ENCODE measurements at regions not wholly inside any gene's neighbourhood (a gene's known extent, or its start where the extent isn't known, plus 50 kb on each side); places are given as distances from the start of the nearest gene placed in this dataset.
"Not testable (repeated sequence)": the region's sequence is repeated elsewhere in the genome, so short reads cannot be mapped to it uniquely, and the experiment has no call there.

GRCh38 chr5:148740966-148741742 lies 85.3 kb upstream of the ADRB2 start:
- no peak for DNase-seq (ENCODE audit: low read depth in 4 of 4, low spot score in 1 of 4)

- not testable (repeated sequence) for DNase-seq (ENCODE audit: low read depth in 4 of 4, low spot score in 1 of 4)
These were observed 84.6 kb upstream of the ADRB2 start for GRCh38 chr5:148741766-148742165.

GRCh38 chr5:148744380-148744779 lies 82.0 kb upstream of the ADRB2 start:
- DNase-seq (ENCODE audit: low read depth in 4 of 4, low spot score in 1 of 4), result not testable (repeated sequence)

- no peak for DNase-seq (ENCODE audit: low read depth in 4 of 4, low spot score in 1 of 4)
These were observed 79.4 kb upstream of the ADRB2 start for GRCh38 chr5:148746826-148747535.

- DNase-seq (ENCODE audit: low read depth in 4 of 4, low spot score in 1 of 4), result no peak
These were observed 78.9 kb upstream of the ADRB2 start for GRCh38 chr5:148747536-148747906.

GRCh38 chr5:148748702-148749392 lies 77.6 kb upstream of the ADRB2 start:
- no peak for DNase-seq (ENCODE audit: low read depth in 4 of 4, low spot score in 1 of 4)

- DNase-seq (ENCODE audit: low read depth in 4 of 4, low spot score in 1 of 4), result no peak
These were observed 75.8 kb upstream of the ADRB2 start for GRCh38 chr5:148750614-148751013.

- no peak for DNase-seq (ENCODE audit: low read depth in 4 of 4, low spot score in 1 of 4)
These were observed 75.4 kb upstream of the ADRB2 start for GRCh38 chr5:148751025-148751424.

- DNase-seq (ENCODE audit: low read depth in 4 of 4, low spot score in 1 of 4), result not testable (repeated sequence)
These were observed 74.0 kb upstream of the ADRB2 start for GRCh38 chr5:148752375-148752774.

GRCh38 chr5:148759101-148759500 lies 67.3 kb upstream of the ADRB2 start:
- DNase-seq (ENCODE audit: low read depth in 4 of 4, low spot score in 1 of 4), result no peak

- no peak for DNase-seq (ENCODE audit: low read depth in 4 of 4, low spot score in 1 of 4)
These were observed 65.3 kb upstream of the ADRB2 start for GRCh38 chr5:148760945-148761638.

GRCh38 chr5:148763996-148764395 lies 62.4 kb upstream of the ADRB2 start:
- no peak for DNase-seq (ENCODE audit: low read depth in 4 of 4, low spot score in 1 of 4)

- no peak for DNase-seq (ENCODE audit: low read depth in 4 of 4, low spot score in 1 of 4)
These were observed 61.4 kb upstream of the ADRB2 start for GRCh38 chr5:148765061-148765460.

GRCh38 chr5:148768806-148769415 lies 57.5 kb upstream of the ADRB2 start:
- DNase-seq (ENCODE audit: low read depth in 4 of 4, low spot score in 1 of 4), result no peak

GRCh38 chr5:148769941-148770340 lies 56.5 kb upstream of the ADRB2 start:
- DNase-seq (ENCODE audit: low read depth in 4 of 4, low spot score in 1 of 4), result no peak

GRCh38 chr5:148774313-148774712 lies 52.1 kb upstream of the ADRB2 start:
- no peak for DNase-seq (ENCODE audit: low read depth in 4 of 4, low spot score in 1 of 4)

- no peak for DNase-seq (ENCODE audit: low read depth in 4 of 4, low spot score in 1 of 4)
These were observed 50.1 kb upstream of the ADRB2 start for GRCh38 chr5:148776261-148776660.
